Smooth muscle cell (in vitro differentiated cells): ENCODE measurements at regions not wholly inside any gene's neighbourhood (a gene's known extent, or its start where the extent isn't known, plus 50 kb on each side); places are given as distances from the start of the nearest gene placed in this dataset.
"Not testable (repeated sequence)": the region's sequence is repeated elsewhere in the genome, so short reads cannot be mapped to it uniquely, and the experiment has no call there.

Experiments used
- DNase-seq: peaks from one replicate; lab custom pipeline; 2025; ENCODE audit not compliant: unreplicated experiment; lab: John Stamatoyannopoulos, UW
- H2AFZ ChIP-seq: fragments of 200-600 bp; sonication (generic); 2 replicates; pipeline ENCODE4 v1.6.0; 2016; ENCODE audit warnings: antibody characterized with exemption, low read depth, mild to moderate bottlenecking
- H3F3A ChIP-seq: fragments of 200-600 bp; sonication (generic); 2 replicates; pipeline ENCODE4 v1.6.0; 2017; ENCODE audit warnings: antibody characterized with exemption, low read depth
- H3K27ac ChIP-seq: fragments of 200-600 bp; sonication (generic); 2 replicates; pipeline ENCODE4 v1.5.1; 2016; ENCODE audit warnings: low read depth, mild to moderate bottlenecking
- H3K27me3 ChIP-seq: fragments of 200-600 bp; sonication (generic); 2 replicates; pipeline ENCODE4 v1.6.1; 2016; ENCODE audit warnings: low read depth, mild to moderate bottlenecking
- H3K36me3 ChIP-seq: fragments of 200-600 bp; sonication (generic); 2 replicates; pipeline ENCODE4 v1.5.1; 2016; ENCODE audit warnings: low read depth
- H3K4me1 ChIP-seq: fragments of 200-600 bp; sonication (generic); 2 replicates; pipeline ENCODE4 v1.5.1; 2016; ENCODE audit warnings: low read depth
- H3K4me2 ChIP-seq: fragments of 200-600 bp; sonication (generic); 2 replicates; pipeline ENCODE4 v1.6.0; 2016; ENCODE audit warnings: mild to moderate bottlenecking
- H3K4me3 ChIP-seq: fragments of 200-600 bp; sonication (generic); 2 replicates; pipeline ENCODE4 v1.5.1; 2016; ENCODE audit warnings: mild to moderate bottlenecking
- H3K79me2 ChIP-seq: fragments of 200-600 bp; sonication (generic); 2 replicates; pipeline ENCODE4 v1.6.0; 2016; ENCODE audit warnings: low read depth, mild to moderate bottlenecking
- H3K9ac ChIP-seq: fragments of 200-600 bp; sonication (generic); 2 replicates; pipeline ENCODE4 v1.6.0; 2016; ENCODE audit warnings: low read depth
- H3K9me3 ChIP-seq: fragments of 200-600 bp; sonication (generic); replicated peaks from 2 replicates; pipeline ENCODE4 v1.5.1; 2016; ENCODE audit warnings: low read depth
- H4K20me1 ChIP-seq: fragments of 200-600 bp; sonication (generic); 2 replicates; pipeline ENCODE4 v1.6.0; 2016; ENCODE audit warnings: low read depth
- CTCF ChIP-seq: fragments of 200-600 bp; sonication (generic); IDR thresholded peaks from 2 replicates; pipeline ENCODE4 v1.5.1; 2017; ENCODE audit warnings: borderline replicate concordance, mild to moderate bottlenecking, antibody characterized with exemption; ENCODE audit not compliant: insufficient read depth, poor library complexity, severe bottlenecking
- WGBS: methylation state at CpG from one replicate; pipeline ENCODE4 v1.1.7; 2016; ENCODE audit warnings: low lambda C conversion rate; 5-methylcytosine and 5-hydroxymethylcytosine counted together

GRCh38 chr15:34642247-34642646, 58.8 kb upstream of the GOLGA8B start:
- TF ChIP-seq CTCF, result no peak
- H3K79me2 ChIP-seq, result no peaks in the 10 kb centered on the region
- WGBS, result 67% methylated on average over 4 of the region's 4 CpGs
- H4K20me1 ChIP-seq, result no peaks in the 10 kb centered on the region
- H3K27ac ChIP-seq, result no peak overlapping the region
- no peak overlapping the region for H2AFZ ChIP-seq
- no peaks in the 10 kb centered on the region for H3K4me1 ChIP-seq
- H3K9ac ChIP-seq, result no peak overlapping the region
- no peaks in the 10 kb centered on the region for H3K36me3 ChIP-seq
- H3K27me3 ChIP-seq, result peaks cover 5% of the 10 kb centered on the region
- H3K4me3 ChIP-seq, result no peak overlapping the region
- no peaks in the 10 kb centered on the region for H3F3A ChIP-seq
- no peak overlapping the region for H3K4me2 ChIP-seq
- no peak for DNase-seq
- no peaks in the 10 kb centered on the region for H3K9me3 ChIP-seq

GRCh38 chr15:34640661-34641060, 57.2 kb upstream of the GOLGA8B start:
- DNase-seq, result no peak
- Histone ChIP-seq H3K27ac (no peak overlapping the region), H3K4me1 (no peaks in the 10 kb centered on the region), H3K27me3 (no peaks in the 10 kb centered on the region), H3K4me3 (no peak overlapping the region), H3K9me3 (no peaks in the 10 kb centered on the region), H3F3A (no peaks in the 10 kb centered on the region), H2AFZ (no peak overlapping the region), H3K9ac (no peak overlapping the region), H3K79me2 (no peaks in the 10 kb centered on the region), H3K4me2 (no peak overlapping the region), H4K20me1 (no peaks in the 10 kb centered on the region), H3K36me3 (no peaks in the 10 kb centered on the region)
- TF ChIP-seq CTCF, result no peak

- H3K9ac ChIP-seq, result no peak overlapping the region
- TF ChIP-seq CTCF, result no peak
- H3K27ac ChIP-seq, result no peak overlapping the region
- no peaks in the 10 kb centered on the region for H3K9me3 ChIP-seq
- H4K20me1 ChIP-seq, result no peaks in the 10 kb centered on the region
- H3K4me3 ChIP-seq, result no peak overlapping the region
- no peaks in the 10 kb centered on the region for H3F3A ChIP-seq
- no peak overlapping the region for H3K4me2 ChIP-seq
- no peak overlapping the region for H2AFZ ChIP-seq
- no peaks in the 10 kb centered on the region for H3K27me3 ChIP-seq
- H3K36me3 ChIP-seq, result no peaks in the 10 kb centered on the region
- no peak for DNase-seq
- H3K79me2 ChIP-seq, result no peaks in the 10 kb centered on the region
- WGBS, result 92% methylated on average over 1 of the region's 1 CpG
- no peaks in the 10 kb centered on the region for H3K4me1 ChIP-seq
Measured at GRCh38 chr15:34637305-34637704, 53.9 kb upstream of the GOLGA8B start.

GRCh38 chr15:34633602-34634001, 50.2 kb upstream of the GOLGA8B start:
- H3F3A ChIP-seq, DNase-seq, H3K79me2 ChIP-seq, H3K27ac ChIP-seq, H3K36me3 ChIP-seq, H4K20me1 ChIP-seq, H3K4me3 ChIP-seq, H3K9me3 ChIP-seq, H3K4me1 ChIP-seq, H2AFZ ChIP-seq, H3K27me3 ChIP-seq, H3K4me2 ChIP-seq, H3K9ac ChIP-seq: not testable (repeated sequence)
- WGBS, result 90% methylated on average over 4 of the region's 4 CpGs
